Psoas muscle (tissue), 7 donors: ENCODE measurements at regions not wholly inside any gene's neighbourhood (a gene's known extent, or its start where the extent isn't known, plus 50 kb on each side); places are given as distances from the start of the nearest gene placed in this dataset.

Experiments used
- ATAC-seq, 4 donors: fragments of 200-7000 bp; cut with Tn5 transposase; one replicate each; pipeline ENCODE4 v1.9.1; 2020; ENCODE audit warnings: moderate library complexity in 3 of 4, mild to moderate bottlenecking in 2 of 4
- DNase-seq, 2 donors: peaks; one replicate each; pipeline ENCODE4 v3.0.0-alpha.2; 2020
- H3K27ac ChIP-seq: fragments of 200-600 bp; one replicate; pipeline ENCODE4 v1.8.0; 2022
- H3K27me3 ChIP-seq, 3 donors: fragments of 200-600 bp in 1 of 3; one replicate each; pipeline versions ENCODE4 v1.6.1 to v1.8.0; 2013 to 2022; ENCODE audit warnings: low read length in 2 of 3, mild to moderate bottlenecking in 2 of 3, moderate library complexity in 1 of 3; ENCODE audit not compliant: insufficient read depth in 3 of 3
- H3K36me3 ChIP-seq, 2 donors: fragments of 200-600 bp in 1 of 2; one replicate each; pipeline versions ENCODE4 v1.6.1 to v1.8.0; 2013 to 2022; ENCODE audit warnings: low read depth in 1 of 2, mild to moderate bottlenecking in 1 of 2, moderate library complexity in 1 of 2; ENCODE audit not compliant: insufficient read depth in 1 of 2
- H3K4me1 ChIP-seq: fragments of 200-600 bp; one replicate; pipeline ENCODE4 v1.8.0; 2022
- H3K4me3 ChIP-seq: fragments of 200-600 bp; one replicate; pipeline ENCODE4 v1.8.0; 2022; ENCODE audit warnings: mild to moderate bottlenecking
- H3K9me3 ChIP-seq: fragments of 200-600 bp; one replicate; pipeline ENCODE4 v1.8.0; 2022
- CTCF ChIP-seq: fragments of 200-600 bp; IDR thresholded peaks from one replicate; pipeline ENCODE4 v1.8.0; 2022; ENCODE audit warnings: antibody characterized with exemption
- WGBS, 3 donors: extraction: QIAGEN DNeasy Blood & Tissue Kit; methylation state at CpG; one replicate each; pipeline versions ENCODE4 v1.1.6 to v1.1.7; 2013; 5-methylcytosine and 5-hydroxymethylcytosine counted together
- intact Hi-C, 2 donors: fragments of 100-400 bp; cut with DNase I; formaldehyde crosslinking; loops; one replicate each; pipeline versions ENCODE4 v1.11.0 to v1.14.2; 2022
- donor health status: healthy with polysubstance abuse.
- donor health status: DM: no; HTN: no; CAD: no; lungs with moderate emphysema.
- donor health status: Bipolar disorder and iron deficiency.
- donor health status: healthy.
- donor health status: DM: yes; HTN: yes; CAD: no.
- donor health status: DM: no; HTN: no; CAD: no.
- donor health status: DM: yes; HTN: yes; CAD: no.

- DNase-seq: no peak
- no peaks in the 10 kb centered on the region for H3K36me3 ChIP-seq
- H3K27me3 ChIP-seq: no peaks in the 10 kb centered on the region
- H3K4me3 ChIP-seq: no peak overlapping the region
- no peak for TF ChIP-seq CTCF
- no peak overlapping the region for H3K27ac ChIP-seq
- no peaks in the 10 kb centered on the region for H3K4me1 ChIP-seq
- ATAC-seq: no peak
- no peaks in the 10 kb centered on the region for H3K9me3 ChIP-seq
- WGBS, 3 donors: 87 to 91% (median 88%) methylated on average over 12 of the region's 12 CpGs
- intact Hi-C loops: no loop called here
Measured at GRCh38 chr2:234328444-234328990, 168.4 kb downstream of the ARL4C start.

GRCh38 chr2:234326694-234327093 is 170.2 kb downstream of the ARL4C start:
- Histone ChIP-seq H3K27ac (no peak overlapping the region), H3K27me3 (no peaks in the 10 kb centered on the region), H3K36me3 (no peaks in the 10 kb centered on the region), H3K4me1 (no peaks in the 10 kb centered on the region), H3K4me3 (no peak overlapping the region), H3K9me3 (no peaks in the 10 kb centered on the region)
- WGBS, 3 donors: 73 to 88% (median 84%) methylated on average over 2 of the region's 2 CpGs
- no peak for ATAC-seq
- DNase-seq: no peak
- TF ChIP-seq CTCF: no peak
- intact Hi-C loops: no loop called here

- no peaks in the 10 kb centered on the region for H3K36me3 ChIP-seq
- intact Hi-C loops: no loop called here
- H3K9me3 ChIP-seq: no peaks in the 10 kb centered on the region
- peaks cover 0 to 2% (median 0%) of the 10 kb centered on the region in 3 donors for H3K27me3 ChIP-seq
- peak in 1 of 4 donors; percentile 22 for ATAC-seq
- H3K4me3 ChIP-seq: no peak overlapping the region
- no peak overlapping the region for H3K27ac ChIP-seq
- WGBS, 3 donors: 31 to 65% (median 53%) methylated on average over 5 of the region's 5 CpGs
- DNase-seq: no peak
- TF ChIP-seq CTCF: no peak
- H3K4me1 ChIP-seq: no peaks in the 10 kb centered on the region
Measured at GRCh38 chr2:234324116-234324515, 172.8 kb downstream of the ARL4C start.

GRCh38 chr2:234322766-234323465 is 174.0 kb downstream of the ARL4C start:
- no peak for TF ChIP-seq CTCF
- Histone ChIP-seq H3K36me3 (no peaks in the 10 kb centered on the region), H3K27ac (no peak overlapping the region), H3K4me3 (no peak overlapping the region), H3K27me3 (peaks cover 0 to 2% (median 0%) of the 10 kb centered on the region in 3 donors), H3K9me3 (no peaks in the 10 kb centered on the region), H3K4me1 (no peaks in the 10 kb centered on the region)
- DNase-seq (no peak), ATAC-seq (no peak)
- intact Hi-C loops: no loop called here
- WGBS, 3 donors: 63 to 76% (median 65%) methylated on average over 2 of the region's 2 CpGs

- intact Hi-C loops: no loop called here
- no peak for DNase-seq
- no peak for TF ChIP-seq CTCF
- Histone ChIP-seq H3K4me3 (no peak overlapping the region), H3K36me3 (no peaks in the 10 kb centered on the region), H3K4me1 (no peaks in the 10 kb centered on the region), H3K27me3 (peaks cover 0 to 2% (median 0%) of the 10 kb centered on the region in 3 donors), H3K27ac (no peak overlapping the region), H3K9me3 (no peaks in the 10 kb centered on the region)
- 71 to 78% (median 74%) methylated on average over 3 of the region's 3 CpGs for WGBS, 3 donors
- no peak for ATAC-seq
Measured at GRCh38 chr2:234320066-234320465, 176.8 kb downstream of the ARL4C start.
